ENCODE measurements at regions not wholly inside any gene's neighbourhood (a gene's known extent, or its start where the extent isn't known, plus 50 kb on each side); places are given as distances from the start of the nearest gene placed in this dataset.

GRCh38 chr4:160142579-160142978, 1039.7 kb downstream of the RAPGEF2 start:
- Histone ChIP-seq H3K79me2 (ENCODE audit: control insufficient read depth in 1 of 2, insufficient read depth in 2 of 2, low read length in 2 of 2) (no peaks in the 10 kb centered on the region), H4K91ac (replicated peaks; ENCODE audit: insufficient read length, low read length) (no peak overlapping the region), H2AFZ (ENCODE audit: low read length) (no peak overlapping the region), H2BK120ac (replicated peaks; ENCODE audit: low read depth, low read length) (no peak overlapping the region), H3K18ac (ENCODE audit: extremely low read depth, low read length) (no peak overlapping the region), H2BK20ac (ENCODE audit: low read length) (no peak overlapping the region), H4K8ac (ENCODE audit: extremely low read depth, insufficient read depth, low read length) (no peak overlapping the region), H3K23ac (ENCODE audit: insufficient read length) (no peak overlapping the region), H3K56ac (replicated peaks; ENCODE audit: insufficient read length, low read depth, low read length) (no peak overlapping the region), H2AK5ac (ENCODE audit: low read depth, low read length) (no peak overlapping the region), H3K14ac (ENCODE audit: insufficient read length) (no peak overlapping the region), H3K9me3 (ENCODE audit: insufficient read depth in 2 of 2, low read depth in 1 of 2, low read length in 1 of 2) (no peaks in the 10 kb centered on the region), H3K4me1 (replicated peaks in 1 of 4; ENCODE audit: control insufficient read depth in 3 of 4, insufficient read depth in 4 of 4, low read length in 3 of 4) (no peaks in the 10 kb centered on the region), H2BK5ac (ENCODE audit: low read depth, low read length) (no peak overlapping the region), H3K23me2 (ENCODE audit: low read depth, low read length) (no peaks in the 10 kb centered on the region), H2BK12ac (ENCODE audit: low read depth, low read length) (no peak overlapping the region), H3K4me3 (ENCODE audit: extremely low read depth in 1 of 4, insufficient read depth in 2 of 4, low read depth in 3 of 4, low read length in 4 of 4) (no peak overlapping the region), H4K20me1 (replicated peaks in 1 of 2; ENCODE audit: control insufficient read depth in 1 of 2, insufficient read depth in 2 of 2, low read length in 2 of 2) (no peaks in the 10 kb centered on the region), H3K36me3 (ENCODE audit: control insufficient read depth in 2 of 4, insufficient read depth in 4 of 4, low read length in 3 of 4) (no peaks in the 10 kb centered on the region), H3K27me3 (replicated peaks in 1 of 4; ENCODE audit: control insufficient read depth in 3 of 4, extremely low read depth in 1 of 4, insufficient read depth in 3 of 4, low read length in 3 of 4) (no peaks in the 10 kb centered on the region), H3K27ac (ENCODE audit: low read depth, low read length) (no peak overlapping the region), H4K5ac (ENCODE audit: insufficient read length, low read depth, low read length) (no peak overlapping the region), H3K79me1 (ENCODE audit: low read depth, low read length) (no peaks in the 10 kb centered on the region), H3K4ac (replicated peaks; ENCODE audit: insufficient read length, low read depth, low read length) (no peak overlapping the region), H3K9ac (replicated peaks in 1 of 4; ENCODE audit: extremely low read depth in 1 of 4, low read depth in 3 of 4, low read length in 3 of 4) (no peak overlapping the region), H2BK15ac (ENCODE audit: low read length) (no peak overlapping the region), H3K4me2 (ENCODE audit: insufficient read depth in 1 of 2, low read depth in 2 of 2, low read length in 2 of 2) (no peak overlapping the region)
- no peak for DNase-seq (ENCODE audit: low read depth in 1 of 2, low spot score in 2 of 2)
- WGBS, 2 experiments (ENCODE audit: extremely low coverage in 1 of 2, insufficient coverage in 1 of 2, insufficient read length in 1 of 2, insufficient replicate concordance in 2 of 2, low coverage in 1 of 2, low lambda C conversion rate in 2 of 2, missing lambda C conversion rate in 1 of 2) = 94% methylated on average over 2 of the region's 2 CpGs; no CpG with 5 or more reads in 1 of the 2 experiments
- no peak for FAIRE-seq
- CTCF ChIA-PET (ENCODE audit: partially characterized antibody) = interaction anchor here (1.2 kb wide), 1 partner anchor 11 kb away, joined by 4 read pairs; no protein-coding TSS in a partner anchor
- POLR2A ChIA-PET (ENCODE audit: partially characterized antibody) = no interaction called here
- TF ChIP-seq NANOG (IDR thresholded peaks at IDR 0.05; ENCODE audit: insufficient read depth, low read depth, low read length, poor library complexity, severe bottlenecking) (no peak), USF2 (IDR thresholded peaks at IDR 0.05; ENCODE audit: low read length) (no peak), EGR1 (IDR thresholded peaks at IDR 0.05; ENCODE audit: borderline replicate concordance, low read depth, low read length) (no peak), KDM1A (IDR thresholded peaks at IDR 0.05; ENCODE audit: borderline replicate concordance, low read length) (no peak), CBX8 (IDR thresholded peaks at IDR 0.05; ENCODE audit: borderline replicate concordance, low read depth, low read length) (no peak), TAF7 (optimal IDR thresholded peaks at IDR 0.05; ENCODE audit: borderline replicate concordance, low read depth, low read length) (no peak), RNF2 (IDR thresholded peaks at IDR 0.05; ENCODE audit: borderline replicate concordance, low read depth, low read length, missing control alignments, poor library complexity, severe bottlenecking) (no peak), RAD21 (IDR thresholded peaks at IDR 0.05 in 1 of 2, conservative IDR thresholded peaks at IDR 0.05 in 1 of 2; ENCODE audit: low read depth in 2 of 2, low read length in 2 of 2) (no peak), BCL11A (IDR thresholded peaks at IDR 0.05; ENCODE audit: low read depth in 2 of 2, low read length in 2 of 2) (no peak), HDAC2 (IDR thresholded peaks at IDR 0.05; ENCODE audit: borderline replicate concordance in 1 of 2, low read depth in 2 of 2, low read length in 2 of 2) (no peak), SP4 (IDR thresholded peaks at IDR 0.05; ENCODE audit: low read length) (no peak), POLR2AphosphoS5 (IDR thresholded peaks at IDR 0.05; ENCODE audit: low read depth, low read length) (no peak)

Measured in H1 (cell line).